GM18502 (cell line): ENCODE measurements at regions not wholly inside any gene's neighbourhood (a gene's known extent, or its start where the extent isn't known, plus 50 kb on each side); places are given as distances from the start of the nearest gene placed in this dataset.
A peak's percentile ranks its signal among the peaks of the same experiment; 100 is the strongest.
"Not testable (repeated sequence)": the region's sequence is repeated elsewhere in the genome, so short reads cannot be mapped to it uniquely, and the experiment has no call there.

Source experiments
- ATAC-seq: cut with Tn5 transposase; IDR thresholded peaks from one replicate; pipeline ENCODE4 v1.9.1; 2021; ENCODE audit warnings: mild to moderate bottlenecking; ENCODE audit not compliant: unreplicated experiment, poor library complexity

DNA sequence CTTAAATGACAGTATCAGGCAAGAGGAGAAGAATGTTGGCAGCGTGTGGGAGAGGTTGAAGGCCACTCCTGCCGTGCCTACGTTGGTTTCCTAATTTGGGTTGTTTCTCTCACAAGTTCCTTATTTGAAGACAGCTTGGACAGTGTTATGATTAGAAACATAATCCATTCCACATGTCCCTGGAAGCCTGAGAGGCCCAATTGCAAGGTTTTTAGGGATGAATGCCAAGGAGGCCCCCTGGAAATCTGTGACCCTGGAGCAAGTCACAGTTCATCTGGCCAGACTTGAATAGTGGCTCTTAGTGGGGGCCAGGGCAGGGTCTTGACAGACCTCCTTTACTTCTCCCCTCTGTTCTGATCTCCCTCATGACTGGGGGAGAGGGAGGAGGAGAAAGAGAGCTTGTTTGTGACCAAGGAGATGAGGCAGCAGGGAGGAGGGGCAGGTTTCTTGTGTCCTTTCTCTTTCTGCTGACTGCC, 584.4 kb upstream of the TBL1XR1 start:
- no peak for ATAC-seq

DNA sequence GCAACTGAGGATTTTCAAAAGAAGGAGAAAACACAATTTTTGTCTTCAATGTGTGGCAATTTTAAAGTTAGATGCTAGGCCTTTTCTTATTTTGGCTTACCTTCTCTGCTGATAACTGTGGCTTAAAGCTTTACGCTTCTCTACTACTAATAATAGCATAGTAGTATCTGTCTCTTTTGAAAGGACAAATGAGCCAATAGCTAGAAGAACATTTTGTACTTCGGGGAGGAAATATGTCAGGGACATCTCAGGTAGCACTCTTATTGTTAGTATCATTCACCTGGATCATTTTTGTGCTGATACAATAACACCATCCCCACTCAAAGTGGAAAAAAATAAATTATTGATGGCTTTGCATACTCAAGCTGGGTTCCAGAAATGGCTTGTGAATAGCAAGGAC, 586.1 kb upstream of the TBL1XR1 start:
- ATAC-seq: no peak

DNA sequence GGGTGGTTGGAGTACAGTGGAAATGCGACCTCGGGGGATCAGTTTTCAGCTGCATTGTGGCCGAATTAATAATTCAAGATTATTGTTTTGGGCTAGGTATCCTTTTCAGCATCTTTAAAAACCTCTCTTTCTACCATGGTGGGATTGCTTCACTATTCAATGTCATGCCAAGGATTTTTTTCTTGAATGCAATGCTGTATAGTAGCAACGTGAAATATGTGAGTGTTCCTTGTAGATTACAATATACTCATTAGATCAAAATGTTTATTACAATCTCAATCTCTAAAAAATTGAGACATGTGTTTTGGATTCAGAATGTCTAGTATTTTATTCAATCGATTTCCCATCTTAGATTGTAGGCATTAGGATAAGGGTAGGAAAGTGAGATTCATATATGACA, 586.5 kb upstream of the TBL1XR1 start:
- ATAC-seq: no peak

DNA sequence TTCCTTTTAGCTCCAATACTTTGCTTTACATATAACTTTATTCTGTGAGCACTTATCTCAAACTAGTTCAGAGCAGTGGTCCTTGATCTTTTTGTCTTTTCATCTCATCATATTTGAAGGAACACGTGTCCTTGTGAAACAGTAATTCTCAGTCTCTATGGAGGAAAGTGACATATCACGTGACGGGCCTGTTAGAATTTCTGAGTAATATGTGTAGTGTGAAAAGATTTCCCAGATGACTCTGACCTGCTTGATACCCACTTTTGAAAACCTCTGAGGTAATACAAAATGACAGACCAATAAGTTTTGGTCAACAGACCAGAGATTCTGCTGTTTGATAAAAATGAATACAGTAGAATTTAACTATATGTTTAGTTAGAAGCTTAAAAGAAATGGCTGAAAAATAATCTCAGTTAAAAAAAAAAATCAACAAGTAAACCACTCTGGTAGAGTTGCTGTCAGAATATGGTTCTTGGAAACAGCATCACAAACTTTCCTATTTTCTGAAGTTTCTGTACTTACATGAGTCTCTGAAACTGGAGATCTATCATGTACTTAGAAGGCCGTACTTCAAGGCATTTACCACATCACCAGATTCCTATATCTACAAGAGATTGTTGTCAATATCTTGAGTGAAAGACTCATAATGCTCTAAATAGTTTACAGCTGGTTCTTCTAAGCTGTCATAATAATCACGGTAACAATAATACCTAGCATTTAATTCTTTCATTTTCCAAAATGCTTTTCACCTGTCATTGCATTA, 590.2 kb upstream of the TBL1XR1 start:
- ATAC-seq: peak; percentile 87

DNA sequence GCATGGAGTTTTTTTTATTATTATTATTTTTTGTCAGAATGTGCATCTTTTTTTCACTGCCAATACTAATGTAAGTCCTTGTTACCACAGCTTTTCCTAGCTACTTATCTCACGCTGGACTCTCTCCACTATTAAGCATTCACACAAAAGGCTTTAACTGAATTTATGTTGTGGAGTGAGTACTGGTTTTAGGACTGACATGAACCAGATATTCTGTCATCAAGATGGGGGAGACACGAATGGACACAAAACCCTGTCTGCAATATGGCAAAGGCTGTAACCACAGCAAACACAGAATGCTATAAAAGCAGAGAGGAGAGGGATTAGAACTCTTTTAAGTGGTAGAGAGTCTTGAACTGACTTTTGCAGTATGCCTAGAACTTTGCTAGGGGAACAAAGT, 592.2 kb upstream of the TBL1XR1 start:
- no peak for ATAC-seq

DNA sequence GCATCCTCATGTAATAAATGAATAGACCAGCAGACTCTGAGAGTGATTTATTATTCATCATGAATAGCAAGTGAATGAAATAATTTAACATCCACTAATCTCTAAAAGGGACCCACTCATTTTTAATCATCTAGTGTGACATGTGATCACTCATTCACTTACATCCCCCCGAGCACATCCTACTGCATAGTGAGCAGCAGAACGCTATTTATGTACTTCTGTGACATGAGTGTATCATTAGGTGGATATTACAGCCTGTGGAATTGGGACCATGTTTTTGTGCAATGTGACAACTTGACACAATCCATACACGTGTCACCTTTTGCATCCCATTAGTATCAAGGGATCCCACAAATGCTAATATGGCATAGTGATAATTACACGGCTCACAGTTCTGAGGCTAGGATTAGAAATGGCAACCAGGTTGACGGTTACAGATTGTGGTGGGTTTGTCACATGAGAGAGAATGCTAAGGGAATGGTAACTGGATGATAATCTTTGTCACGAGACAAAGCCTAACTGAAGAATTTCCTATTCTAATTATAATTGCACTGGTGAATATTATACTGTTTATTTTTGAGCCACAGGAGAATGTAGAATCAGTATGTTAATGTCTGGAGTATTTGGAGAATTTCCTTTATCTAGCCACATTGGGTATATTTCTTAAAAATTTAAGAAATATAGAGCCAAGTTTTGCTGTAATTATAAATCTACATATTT, 595.2 kb upstream of the TBL1XR1 start:
- no peak for ATAC-seq

DNA sequence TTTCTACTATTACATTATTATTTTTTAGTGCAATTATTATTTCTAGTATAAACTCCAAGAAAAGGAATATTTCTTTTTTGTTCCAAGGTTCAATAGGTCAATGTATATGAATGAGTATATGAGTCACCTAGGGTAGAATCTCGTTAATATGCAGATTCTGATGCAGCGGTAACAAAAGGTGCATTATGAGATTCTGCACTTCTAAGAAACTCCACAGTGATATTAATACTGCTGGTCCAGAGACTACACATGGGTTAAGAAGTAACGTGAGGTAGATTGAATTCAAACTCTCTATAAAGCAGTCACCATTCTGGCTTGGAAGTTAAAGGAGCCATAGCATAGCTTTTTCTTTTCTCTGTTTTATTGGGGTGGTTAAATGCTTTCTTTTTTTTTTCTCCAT, 596.2 kb upstream of the TBL1XR1 start:
- ATAC-seq: no peak

DNA sequence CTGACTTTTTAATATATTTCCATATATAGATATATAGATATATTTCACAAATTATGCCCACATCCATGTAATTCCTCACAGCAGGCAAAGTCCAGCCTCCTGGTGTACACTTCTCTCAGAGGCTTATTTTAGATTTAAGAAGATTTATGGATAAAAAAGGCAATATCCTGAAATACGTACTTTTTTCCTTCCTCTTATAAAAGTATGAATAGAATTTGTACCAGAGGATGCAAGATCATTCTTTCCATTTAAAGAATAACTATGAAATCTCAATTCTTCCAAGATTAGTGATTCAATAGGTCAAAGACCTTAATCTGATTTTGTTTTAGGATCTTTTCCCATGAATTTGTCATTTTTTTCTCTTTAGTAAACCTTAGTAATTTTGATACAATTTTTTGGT, 597.9 kb upstream of the TBL1XR1 start:
- ATAC-seq: no peak

DNA sequence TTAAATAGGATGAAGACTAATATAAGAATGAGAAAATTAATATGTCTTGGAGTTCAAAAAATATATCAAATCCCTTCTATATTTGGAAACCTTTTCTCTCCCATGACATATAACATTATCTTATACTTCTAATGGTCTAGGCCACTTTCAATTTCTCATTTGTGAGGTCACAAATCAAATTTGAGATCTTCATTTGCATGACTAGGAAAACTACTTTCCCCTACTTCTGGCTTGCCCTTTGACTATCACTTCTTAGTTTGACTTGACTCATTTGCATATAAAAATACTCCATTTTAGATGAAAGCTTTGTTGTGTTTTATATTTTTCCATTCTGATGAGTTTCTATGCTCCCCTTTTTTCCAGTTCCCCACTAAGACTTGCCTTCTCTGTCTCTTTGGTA, 598.6 kb upstream of the TBL1XR1 start:
- ATAC-seq: no peak

DNA sequence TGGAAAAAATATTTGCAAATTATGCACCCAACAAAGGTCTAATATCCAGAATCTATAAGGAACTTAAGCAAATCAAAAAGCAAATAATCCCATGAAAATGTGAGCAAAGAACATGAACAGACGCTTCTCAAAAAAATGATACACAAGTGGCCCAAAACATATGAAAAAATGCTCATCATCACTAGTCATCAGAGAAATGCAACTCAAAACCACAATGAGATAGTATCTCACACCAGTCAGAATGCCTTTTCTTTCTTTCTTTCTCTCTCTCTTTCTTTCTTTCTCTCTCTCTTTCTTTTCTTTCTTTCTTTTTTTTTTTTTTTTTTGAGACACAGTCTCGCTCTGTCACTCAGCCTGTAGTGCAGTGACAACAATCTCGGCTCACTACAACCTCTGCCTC, 602.9 kb upstream of the TBL1XR1 start:
- not testable (repeated sequence) for ATAC-seq

DNA sequence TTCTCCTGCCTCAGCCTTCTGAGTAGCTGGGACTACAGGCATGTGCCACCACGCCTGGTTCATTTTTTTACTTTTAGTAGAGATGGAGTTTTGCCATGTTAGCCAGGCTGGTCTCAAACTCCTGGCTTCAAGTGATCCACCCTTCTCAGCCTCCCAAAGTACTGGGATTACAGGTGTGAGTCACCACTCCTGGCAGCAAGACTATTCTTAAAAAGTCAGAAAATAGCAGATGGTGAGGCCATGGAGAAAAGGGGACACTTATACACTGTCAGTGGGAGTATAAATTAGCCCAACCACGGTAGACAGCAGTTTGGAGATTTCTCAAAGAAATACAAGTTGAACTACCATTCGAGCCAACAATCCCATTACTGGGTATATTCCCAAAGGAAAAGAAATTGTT, 603.3 kb upstream of the TBL1XR1 start:
- ATAC-seq: no peak

DNA sequence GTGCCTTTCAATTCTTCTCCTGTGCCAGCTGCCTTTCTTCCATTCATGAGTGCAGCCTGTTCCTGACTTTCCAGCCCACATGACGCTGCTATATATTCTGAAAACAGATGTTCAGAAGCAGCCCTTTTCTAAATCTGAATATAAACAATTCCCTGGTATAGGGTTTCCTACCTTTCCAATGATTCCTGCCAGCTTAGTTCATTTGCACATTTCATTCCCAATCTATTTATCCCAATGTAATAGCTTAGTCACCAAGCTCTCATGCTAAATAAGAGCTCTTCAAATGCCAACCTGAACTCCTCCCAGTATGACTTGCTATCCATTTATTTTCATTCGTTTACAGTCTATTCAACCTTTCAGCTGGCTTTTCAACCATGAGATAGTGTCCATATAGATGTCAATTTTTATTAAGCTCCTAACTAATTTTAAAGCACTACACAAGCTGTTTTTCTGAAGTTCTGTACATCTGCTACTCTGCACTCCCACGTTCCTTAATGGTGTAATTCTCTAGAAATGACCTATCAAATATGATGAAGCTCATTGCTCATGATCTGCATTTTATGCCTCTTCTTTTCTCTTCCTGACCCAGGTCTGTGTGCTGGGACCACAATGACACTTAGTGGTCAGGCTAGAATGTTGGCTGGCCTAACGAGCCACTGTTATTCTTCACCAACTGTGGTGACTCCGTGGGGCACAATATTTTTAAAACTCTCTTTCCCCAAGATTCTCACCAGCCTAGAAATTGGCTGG, 605.0 kb upstream of the TBL1XR1 start:
- no peak for ATAC-seq

DNA sequence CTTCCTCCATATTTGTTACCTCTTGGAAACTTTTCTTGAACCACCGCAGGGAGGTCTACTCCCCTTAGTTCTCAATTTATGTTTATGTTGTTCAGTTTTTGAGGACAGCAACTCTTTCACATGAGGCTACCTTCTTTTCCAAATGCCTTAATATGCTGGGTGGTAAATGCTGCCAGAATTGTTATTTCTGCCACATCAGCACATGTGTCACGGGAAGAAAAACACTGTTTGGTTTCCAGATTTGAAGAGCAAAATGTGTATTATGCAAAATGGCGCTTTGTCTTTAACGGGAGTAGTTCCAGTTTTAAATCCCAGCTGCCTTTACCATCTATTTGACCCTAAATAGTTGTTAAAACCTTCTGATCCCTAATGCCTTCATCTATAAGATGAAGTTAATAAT, 606.2 kb upstream of the TBL1XR1 start:
- no peak for ATAC-seq

DNA sequence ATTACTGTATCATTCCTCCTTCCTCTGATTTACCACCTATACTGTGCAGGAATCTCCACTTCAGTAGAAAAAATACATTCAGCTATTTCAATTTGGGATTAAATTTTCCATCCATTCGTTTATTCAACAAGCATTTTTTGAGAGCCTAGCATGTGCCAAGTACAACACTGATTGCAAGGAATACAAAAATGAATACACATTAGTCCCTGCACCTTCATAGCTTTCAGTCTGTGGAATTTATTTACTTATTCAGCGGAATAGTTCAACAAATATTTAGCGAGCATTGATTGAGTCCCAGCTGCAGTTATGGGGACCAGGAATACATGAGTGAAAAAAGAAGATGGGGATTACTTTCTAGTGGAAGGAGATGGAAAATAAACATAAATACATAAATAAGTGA, 606.8 kb upstream of the TBL1XR1 start:
- no peak for ATAC-seq

DNA sequence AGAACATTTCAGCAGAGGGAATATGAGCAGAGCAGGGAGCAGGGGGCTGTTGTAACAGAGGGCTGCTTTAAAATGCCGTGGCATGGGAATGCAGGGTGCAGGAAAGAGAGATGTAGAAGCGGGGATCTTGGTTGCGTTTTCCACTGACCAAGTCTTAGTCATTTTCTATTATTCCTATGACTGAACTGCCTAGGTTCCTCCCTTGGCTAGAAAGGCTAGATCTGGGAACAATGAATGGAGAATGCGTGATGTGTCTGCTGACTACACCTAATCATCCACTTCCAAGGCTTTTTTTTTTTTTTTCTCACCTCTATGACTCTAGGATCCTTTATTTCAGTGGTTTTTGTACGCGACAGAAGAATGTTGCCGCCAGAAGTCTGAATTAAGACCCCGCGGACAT, 607.4 kb upstream of the TBL1XR1 start:
- ATAC-seq: no peak

DNA sequence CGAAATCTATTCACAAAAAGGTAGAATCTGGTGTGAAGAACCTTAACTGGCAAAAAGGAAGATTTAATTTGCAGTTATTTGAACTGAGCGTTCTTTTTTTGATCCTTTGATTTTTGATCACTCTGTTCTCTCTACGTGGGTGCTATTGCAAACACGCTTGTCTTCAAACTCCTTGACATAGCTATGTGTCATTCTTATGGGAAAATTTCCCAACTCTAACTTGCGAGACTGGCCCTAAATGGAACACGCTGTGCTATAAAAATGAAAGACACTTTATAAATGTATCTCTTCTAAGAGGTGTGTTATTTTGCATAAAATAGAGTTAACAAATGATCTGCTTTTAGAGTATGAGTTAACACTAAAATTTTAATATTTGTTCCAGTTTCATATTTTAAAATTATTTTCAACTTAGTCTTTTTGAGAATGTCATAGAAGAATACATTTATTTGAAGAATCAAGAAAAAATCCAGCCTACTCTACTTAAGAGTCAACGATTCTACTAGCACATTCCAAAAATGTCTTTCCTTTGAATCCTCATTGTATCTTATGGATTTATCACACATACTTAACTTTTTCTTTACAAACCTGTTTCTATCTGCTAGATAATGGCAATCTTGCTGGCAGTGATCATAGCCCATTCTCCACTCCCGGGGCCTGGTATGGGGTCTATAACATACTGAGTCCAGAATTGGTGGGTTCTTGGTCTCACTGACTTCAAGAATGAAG, 610.0 kb upstream of the TBL1XR1 start:
- no peak for ATAC-seq

DNA sequence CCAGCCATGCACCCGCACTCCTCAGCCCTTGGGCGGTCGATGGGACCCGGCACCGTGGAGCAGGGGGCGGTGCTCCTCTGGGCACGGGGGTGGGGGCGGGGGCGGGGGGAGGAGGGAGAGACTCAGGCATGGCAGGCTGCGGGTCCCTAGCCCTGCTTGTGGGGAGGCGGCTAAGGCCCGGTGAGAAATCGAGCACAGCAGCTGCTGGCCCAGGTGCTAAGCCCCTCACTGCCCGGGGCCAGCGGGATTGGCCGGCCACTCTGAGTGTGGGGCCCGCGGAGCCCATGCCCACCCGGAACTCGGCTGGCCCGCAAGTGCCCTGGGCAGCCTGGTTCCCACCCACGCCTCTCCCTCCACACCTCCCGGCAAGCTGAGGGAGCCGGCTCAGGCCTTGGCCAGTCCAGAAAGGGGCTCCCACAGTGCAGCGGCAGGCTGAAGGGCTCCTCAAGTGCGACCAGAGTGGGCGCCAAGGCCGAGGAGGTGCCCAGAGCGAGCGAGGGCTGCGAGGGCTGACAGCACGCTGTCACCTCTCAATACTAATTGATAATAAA, 611.7 kb upstream of the TBL1XR1 start:
- ATAC-seq: not testable (repeated sequence)

DNA sequence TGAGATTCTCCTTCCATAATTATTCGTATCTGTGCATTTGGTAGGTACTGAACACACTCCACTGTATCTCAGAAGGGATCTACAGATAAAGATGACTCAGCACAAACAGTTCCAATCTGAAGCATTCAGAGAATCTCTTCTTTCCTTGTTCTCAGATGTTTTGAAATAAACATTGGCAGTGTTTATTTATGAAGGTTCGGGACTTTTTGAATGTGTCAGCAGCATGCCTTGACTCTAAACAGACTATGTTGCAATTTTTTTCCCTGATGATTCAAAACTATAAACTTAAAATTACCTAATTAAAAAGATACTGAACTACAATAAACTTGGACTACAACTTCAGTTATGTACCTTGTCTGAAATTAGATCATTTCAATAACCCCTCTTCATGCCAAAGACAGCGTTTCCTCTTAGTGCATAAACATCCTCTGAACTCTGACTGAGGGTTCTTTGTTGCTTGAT, 612.9 kb upstream of the TBL1XR1 start:
- no peak for ATAC-seq

DNA sequence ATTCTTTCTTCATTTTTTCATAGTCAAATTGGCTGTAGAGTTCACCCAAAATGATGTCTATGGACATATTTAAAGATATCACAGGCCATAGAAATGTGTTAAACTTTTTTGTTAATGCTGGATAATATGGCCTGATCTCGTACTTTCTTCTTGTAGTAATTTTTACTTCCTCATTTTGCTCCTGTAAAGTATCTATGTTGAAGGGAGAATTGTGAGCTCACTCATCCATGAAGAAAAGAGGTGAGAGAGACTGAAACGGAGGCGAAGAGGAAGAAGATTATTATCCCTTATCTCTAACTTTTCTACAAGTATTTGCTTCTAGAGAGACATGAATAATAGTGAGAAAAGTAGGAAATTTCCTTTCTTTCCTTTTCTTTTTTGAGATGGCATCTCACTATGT, 613.8 kb upstream of the TBL1XR1 start:
- ATAC-seq: peak; percentile 68

DNA sequence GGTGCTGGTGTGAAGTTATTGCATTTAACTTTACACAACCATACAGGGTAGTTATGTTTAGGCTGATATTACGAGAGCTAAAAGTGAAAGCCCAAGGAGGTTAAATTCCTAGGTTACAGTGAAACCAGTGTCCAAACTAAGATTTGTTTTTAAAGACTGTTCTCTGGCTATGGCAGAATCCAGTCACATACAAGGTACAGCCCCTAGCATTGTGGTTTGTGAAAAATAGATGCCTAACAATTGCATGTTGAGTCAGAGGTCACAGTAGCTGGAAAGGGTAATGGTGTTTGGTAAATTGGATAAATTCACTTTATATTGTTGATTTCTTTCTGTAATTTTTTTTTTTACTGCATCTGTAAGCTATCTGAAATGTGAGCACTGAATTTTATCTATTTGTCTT, 614.6 kb upstream of the TBL1XR1 start:
- ATAC-seq: no peak
